ENCODE measurements at regions not wholly inside any gene's neighbourhood (a gene's known extent, or its start where the extent isn't known, plus 50 kb on each side); places are given as distances from the start of the nearest gene placed in this dataset.

GRCh38 chr3:87924485-87924884, 134.3 kb downstream of the CGGBP1 start (continued):
- TF ChIP-seq HDAC1 (IDR thresholded peaks at IDR 0.05) (no peak), ZNF354B (CRISPR knock-in tag; IDR thresholded peaks at IDR 0.05) (no peak), SNRNP70 (optimal IDR thresholded peaks at IDR 0.05; ENCODE audit: low read depth, low read length) (no peak), NR4A1 (CRISPR knock-in tag; IDR thresholded peaks at IDR 0.05) (no peak), NR4A1 (tag; IDR thresholded peaks at IDR 0.05) (no peak), TCFL5 (CRISPR knock-in tag; conservative IDR thresholded peaks at IDR 0.05) (no peak), ZNF592 (IDR thresholded peaks at IDR 0.05) (no peak), ZNF347 (CRISPR knock-in tag; IDR thresholded peaks at IDR 0.05; ENCODE audit: low read depth) (no peak), ZBTB8A (IDR thresholded peaks at IDR 0.05; ENCODE audit: partially characterized antibody) (no peak), POU5F1 (IDR thresholded peaks at IDR 0.05; ENCODE audit: borderline replicate concordance, low read depth, low read length, partially characterized antibody) (no peak), ZNF274 (IDR thresholded peaks at IDR 0.05; ENCODE audit: borderline replicate concordance, low read depth, low read length) (no peak), MLX (CRISPR knock-in tag; conservative IDR thresholded peaks at IDR 0.05) (no peak)
- TF ChIP-seq, protein P1, sequence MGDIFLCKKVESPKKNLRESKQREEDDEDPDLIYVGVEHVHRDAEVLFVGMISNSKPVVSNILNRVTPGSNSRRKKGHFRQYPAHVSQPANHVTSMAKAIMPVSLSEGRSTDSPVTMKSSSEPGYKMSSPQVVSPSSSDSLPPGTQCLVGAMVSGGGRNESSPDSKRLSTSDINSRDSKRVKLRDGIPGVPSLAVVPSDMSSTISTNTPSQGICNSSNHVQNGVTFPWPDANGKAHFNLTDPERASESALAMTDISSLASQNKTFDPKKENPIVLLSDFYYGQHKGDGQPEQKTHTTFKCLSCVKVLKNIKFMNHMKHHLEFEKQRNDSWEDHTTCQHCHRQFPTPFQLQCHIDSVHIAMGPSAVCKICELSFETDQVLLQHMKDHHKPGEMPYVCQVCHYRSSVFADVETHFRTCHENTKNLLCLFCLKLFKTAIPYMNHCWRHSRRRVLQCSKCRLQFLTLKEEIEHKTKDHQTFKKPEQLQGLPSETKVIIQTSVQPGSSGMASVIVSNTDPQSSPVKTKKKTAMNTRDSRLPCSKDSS (IDR thresholded peaks at IDR 0.05; ENCODE audit: low read depth, partially characterized antibody), result peak; percentile 74
